ENCODE measurements at regions not wholly inside any gene's neighbourhood (a gene's known extent, or its start where the extent isn't known, plus 50 kb on each side); places are given as distances from the start of the nearest gene placed in this dataset.
"Not testable (repeated sequence)": the region's sequence is repeated elsewhere in the genome, so short reads cannot be mapped to it uniquely, and the experiment has no call there.

GRCh38 chr6:132021552-132022375 is 70.6 kb upstream of the CCN2 start:
- TF ChIP-seq EZH2 (IDR thresholded peaks at IDR 0.05; ENCODE audit: borderline replicate concordance, low read length): no peak
- TF ChIP-seq, protein P1, sequence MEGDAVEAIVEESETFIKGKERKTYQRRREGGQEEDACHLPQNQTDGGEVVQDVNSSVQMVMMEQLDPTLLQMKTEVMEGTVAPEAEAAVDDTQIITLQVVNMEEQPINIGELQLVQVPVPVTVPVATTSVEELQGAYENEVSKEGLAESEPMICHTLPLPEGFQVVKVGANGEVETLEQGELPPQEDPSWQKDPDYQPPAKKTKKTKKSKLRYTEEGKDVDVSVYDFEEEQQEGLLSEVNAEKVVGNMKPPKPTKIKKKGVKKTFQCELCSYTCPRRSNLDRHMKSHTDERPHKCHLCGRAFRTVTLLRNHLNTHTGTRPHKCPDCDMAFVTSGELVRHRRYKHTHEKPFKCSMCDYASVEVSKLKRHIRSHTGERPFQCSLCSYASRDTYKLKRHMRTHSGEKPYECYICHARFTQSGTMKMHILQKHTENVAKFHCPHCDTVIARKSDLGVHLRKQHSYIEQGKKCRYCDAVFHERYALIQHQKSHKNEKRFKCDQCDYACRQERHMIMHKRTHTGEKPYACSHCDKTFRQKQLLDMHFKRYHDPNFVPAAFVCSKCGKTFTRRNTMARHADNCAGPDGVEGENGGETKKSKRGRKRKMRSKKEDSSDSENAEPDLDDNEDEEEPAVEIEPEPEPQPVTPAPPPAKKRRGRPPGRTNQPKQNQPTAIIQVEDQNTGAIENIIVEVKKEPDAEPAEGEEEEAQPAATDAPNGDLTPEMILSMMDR (IDR thresholded peaks at IDR 0.05; ENCODE audit: low read length): no peak

DNA sequence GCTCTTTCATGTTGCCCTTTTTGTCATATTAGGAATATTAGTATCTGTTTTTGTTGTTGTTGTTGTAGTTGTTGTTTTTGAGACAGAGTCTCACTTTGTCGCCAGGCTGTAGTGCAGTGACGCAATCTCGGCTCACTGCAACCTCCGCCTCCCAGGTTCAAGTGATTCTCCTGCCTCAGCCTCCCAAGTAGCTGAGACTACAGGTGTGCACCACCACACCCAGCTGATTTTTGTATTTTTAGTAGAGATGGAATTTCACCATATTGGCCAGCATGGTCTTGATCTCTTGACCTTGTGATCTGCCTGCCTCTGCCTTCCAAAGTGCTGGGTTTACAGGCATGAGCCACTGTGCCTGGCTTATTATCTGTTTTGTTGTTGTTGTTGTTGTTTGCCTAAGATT is 69.7 kb upstream of the CCN2 start:
- not testable (repeated sequence) for H3K79me2 ChIP-seq (ENCODE audit: insufficient read depth, low read length); H3K4me2 ChIP-seq (ENCODE audit: low read length); H2AFZ ChIP-seq (ENCODE audit: low read length); H3K4me1 ChIP-seq (ENCODE audit: insufficient read depth, low read length, severe bottlenecking); H3K27ac ChIP-seq (ENCODE audit: low read depth, low read length, poor library complexity, severe bottlenecking); H3K9me2 ChIP-seq (ENCODE audit: low read depth, low read length); H3K9ac ChIP-seq (ENCODE audit: low read length); H3K27me3 ChIP-seq (ENCODE audit: insufficient read depth, low read length); H3F3A ChIP-seq (ENCODE audit: insufficient read depth, low read length); H4K20me1 ChIP-seq (ENCODE audit: insufficient read depth, low read length); H3K9me3 ChIP-seq (ENCODE audit: low read length); H3K4me3 ChIP-seq (ENCODE audit: low read depth, low read length, poor library complexity, severe bottlenecking); H3K36me3 ChIP-seq (ENCODE audit: insufficient read depth, low read length)

More at GRCh38 chr6:132021552-132022375, 70.6 kb upstream of the CCN2 start:
- Histone ChIP-seq H4K20me1 (ENCODE audit: insufficient read depth, low read length) (no peaks in the 10 kb centered on the region), H3K4me3 (ENCODE audit: low read depth, low read length, poor library complexity, severe bottlenecking) (no peak overlapping the region), H3K27me3 (ENCODE audit: insufficient read depth, low read length) (no peaks in the 10 kb centered on the region), H3K4me2 (ENCODE audit: low read length) (no peak overlapping the region), H3K9me3 (ENCODE audit: low read length) (no peaks in the 10 kb centered on the region), H3K9ac (ENCODE audit: low read length) (no peak overlapping the region), H3K9me2 (ENCODE audit: low read depth, low read length) (no peaks in the 10 kb centered on the region), H3K27ac (ENCODE audit: low read depth, low read length, poor library complexity, severe bottlenecking) (no peak overlapping the region), H3K36me3 (ENCODE audit: insufficient read depth, low read length) (no peaks in the 10 kb centered on the region), H3K4me1 (ENCODE audit: insufficient read depth, low read length, severe bottlenecking) (no peaks in the 10 kb centered on the region), H3K79me2 (ENCODE audit: insufficient read depth, low read length) (no peaks in the 10 kb centered on the region), H2AFZ (ENCODE audit: low read length) (no peak overlapping the region), H3F3A (ENCODE audit: insufficient read depth, low read length) (no peaks in the 10 kb centered on the region)

- H4K20me1 ChIP-seq (ENCODE audit: insufficient read depth, low read length): no peaks in the 10 kb centered on the region
- H3K9ac ChIP-seq (ENCODE audit: low read length): no peak overlapping the region
- no peak overlapping the region for H3K27ac ChIP-seq (ENCODE audit: low read depth, low read length, poor library complexity, severe bottlenecking)
- H3K4me2 ChIP-seq (ENCODE audit: low read length): no peak overlapping the region
- no peaks in the 10 kb centered on the region for H3K36me3 ChIP-seq (ENCODE audit: insufficient read depth, low read length)
- no peak overlapping the region for H3K4me3 ChIP-seq (ENCODE audit: low read depth, low read length, poor library complexity, severe bottlenecking)
- H3F3A ChIP-seq (ENCODE audit: insufficient read depth, low read length): no peaks in the 10 kb centered on the region
- H3K4me1 ChIP-seq (ENCODE audit: insufficient read depth, low read length, severe bottlenecking): no peaks in the 10 kb centered on the region
- H2AFZ ChIP-seq (ENCODE audit: low read length): no peak overlapping the region
- H3K27me3 ChIP-seq (ENCODE audit: insufficient read depth, low read length): no peaks in the 10 kb centered on the region
- TF ChIP-seq EZH2 (IDR thresholded peaks at IDR 0.05; ENCODE audit: borderline replicate concordance, low read length): no peak
- TF ChIP-seq, protein P1 (IDR thresholded peaks at IDR 0.05; ENCODE audit: low read length): no peak
- no peaks in the 10 kb centered on the region for H3K9me3 ChIP-seq (ENCODE audit: low read length)
- no peaks in the 10 kb centered on the region for H3K79me2 ChIP-seq (ENCODE audit: insufficient read depth, low read length)
- H3K9me2 ChIP-seq (ENCODE audit: low read depth, low read length): no peaks in the 10 kb centered on the region
Measured at GRCh38 chr6:132020138-132020581, 69.0 kb upstream of the CCN2 start.

DNA sequence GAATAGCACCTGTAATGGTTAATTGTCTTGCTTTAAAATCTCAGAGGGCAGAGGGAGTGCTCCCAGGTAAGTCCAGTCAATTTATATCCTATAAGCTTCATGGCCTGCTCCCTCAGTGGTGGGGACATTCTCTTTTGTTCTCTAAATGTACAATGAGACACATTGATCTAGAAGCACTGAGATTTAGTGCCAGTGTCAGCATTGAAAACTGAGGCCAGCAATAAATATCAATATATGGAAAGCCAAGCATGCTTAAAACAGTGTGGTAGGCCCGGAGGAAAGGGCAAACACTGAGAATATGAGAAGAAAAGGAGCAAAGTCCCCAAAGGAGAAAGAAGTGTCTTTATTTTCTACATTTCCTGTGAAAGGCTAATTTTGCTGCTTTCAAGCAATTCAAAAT is 68.4 kb upstream of the CCN2 start:
- Histone ChIP-seq H3K4me3 (ENCODE audit: low read depth, low read length, poor library complexity, severe bottlenecking) (no peak overlapping the region), H3K9ac (ENCODE audit: low read length) (no peak overlapping the region), H3F3A (ENCODE audit: insufficient read depth, low read length) (no peaks in the 10 kb centered on the region), H3K4me1 (ENCODE audit: insufficient read depth, low read length, severe bottlenecking) (no peaks in the 10 kb centered on the region), H3K9me2 (ENCODE audit: low read depth, low read length) (no peaks in the 10 kb centered on the region), H4K20me1 (ENCODE audit: insufficient read depth, low read length) (no peaks in the 10 kb centered on the region), H3K9me3 (ENCODE audit: low read length) (no peaks in the 10 kb centered on the region), H3K27me3 (ENCODE audit: insufficient read depth, low read length) (no peaks in the 10 kb centered on the region), H3K4me2 (ENCODE audit: low read length) (no peak overlapping the region), H3K36me3 (ENCODE audit: insufficient read depth, low read length) (no peaks in the 10 kb centered on the region), H2AFZ (ENCODE audit: low read length) (no peak overlapping the region), H3K27ac (ENCODE audit: low read depth, low read length, poor library complexity, severe bottlenecking) (no peak overlapping the region), H3K79me2 (ENCODE audit: insufficient read depth, low read length) (no peaks in the 10 kb centered on the region)
- TF ChIP-seq EZH2 (IDR thresholded peaks at IDR 0.05; ENCODE audit: borderline replicate concordance, low read length): no peak
- TF ChIP-seq, protein P1 (IDR thresholded peaks at IDR 0.05; ENCODE audit: low read length): no peak
